ENCODE measurements at regions not wholly inside any gene's neighbourhood (a gene's known extent, or its start where the extent isn't known, plus 50 kb on each side); places are given as distances from the start of the nearest gene placed in this dataset.

GRCh38 chr17:33977729-33978514 lies 277.2 kb upstream of the CCL2 start:
- no peak for DNase-seq (ENCODE audit: low read depth)

GRCh38 chr17:33978889-33979288 lies 276.2 kb upstream of the CCL2 start:
- DNase-seq (ENCODE audit: low read depth), result no peak

- DNase-seq (ENCODE audit: low read depth), result no peak
Measured at GRCh38 chr17:33980193-33980592, 274.9 kb upstream of the CCL2 start.

- no peak for DNase-seq (ENCODE audit: low read depth)
Measured at GRCh38 chr17:33981711-33982601, 273.1 kb upstream of the CCL2 start.

- DNase-seq (ENCODE audit: low read depth), result no peak
Measured at GRCh38 chr17:33982909-33983308, 272.2 kb upstream of the CCL2 start.

GRCh38 chr17:33983824-33984574 lies 271.1 kb upstream of the CCL2 start:
- no peak for DNase-seq (ENCODE audit: low read depth)

- DNase-seq (ENCODE audit: low read depth), result no peak
Measured at GRCh38 chr17:33986088-33986487, 269.0 kb upstream of the CCL2 start.

- DNase-seq (ENCODE audit: low read depth), result no peak
Measured at GRCh38 chr17:33986566-33986965, 268.5 kb upstream of the CCL2 start.

- no peak for DNase-seq (ENCODE audit: low read depth)
Measured at GRCh38 chr17:33987162-33987561, 267.9 kb upstream of the CCL2 start.

GRCh38 chr17:33989361-33990148 lies 265.5 kb upstream of the CCL2 start:
- no peak for DNase-seq (ENCODE audit: low read depth)

GRCh38 chr17:33990943-33991706 lies 264.0 kb upstream of the CCL2 start:
- DNase-seq (ENCODE audit: low read depth), result no peak

GRCh38 chr17:33992113-33992512 lies 263.0 kb upstream of the CCL2 start:
- no peak for DNase-seq (ENCODE audit: low read depth)

- DNase-seq (ENCODE audit: low read depth), result no peak
Measured at GRCh38 chr17:34000639-34001038, 254.4 kb upstream of the CCL2 start.

GRCh38 chr17:34001246-34001645 lies 253.8 kb upstream of the CCL2 start:
- no peak for DNase-seq (ENCODE audit: low read depth)

- DNase-seq (ENCODE audit: low read depth), result no peak
Measured at GRCh38 chr17:34006126-34006525, 249.0 kb upstream of the CCL2 start.

- DNase-seq (ENCODE audit: low read depth), result no peak
Measured at GRCh38 chr17:34008125-34008524, 247.0 kb upstream of the CCL2 start.

- no peak for DNase-seq (ENCODE audit: low read depth)
Measured at GRCh38 chr17:34009912-34010311, 245.2 kb upstream of the CCL2 start.

GRCh38 chr17:34010534-34010933 lies 244.6 kb upstream of the CCL2 start:
- no peak for DNase-seq (ENCODE audit: low read depth)

GRCh38 chr17:34011599-34011998 lies 243.5 kb upstream of the CCL2 start:
- DNase-seq (ENCODE audit: low read depth), result no peak

GRCh38 chr17:34012709-34013375 lies 242.2 kb upstream of the CCL2 start:
- DNase-seq (ENCODE audit: low read depth), result no peak

All from stimulated activated CD8-positive, alpha-beta memory T cell treated with anti-CD3 and anti-CD28 coated beads, Interleukin-15, amount 100 ng/mL, for 1 hour (primary cell).